ENCODE measurements at regions not wholly inside any gene's neighbourhood (a gene's known extent, or its start where the extent isn't known, plus 50 kb on each side); places are given as distances from the start of the nearest gene placed in this dataset.

DNA sequence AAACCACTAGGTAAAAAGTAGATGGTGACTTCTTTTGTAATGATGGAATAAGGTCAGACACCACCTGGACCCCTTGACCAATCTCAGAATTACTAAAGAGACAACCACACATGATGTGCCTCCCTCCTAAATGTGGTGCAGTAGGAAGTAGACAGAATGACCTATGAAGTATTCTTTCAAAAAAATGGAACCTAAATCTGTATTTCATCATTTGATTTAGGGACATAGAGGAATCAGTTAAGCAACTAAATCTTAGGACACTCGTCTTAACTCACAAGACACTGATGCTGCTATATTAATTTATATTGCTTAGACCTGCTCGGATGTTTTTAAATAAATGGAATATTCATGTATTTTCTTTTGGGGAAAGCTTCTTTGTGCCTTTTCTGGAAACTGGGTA lies 80.9 kb upstream of the IRF2BP2 start:
- DNase-seq: no peak
- H3K4me3 ChIP-seq (ENCODE audit: low read length): no peak overlapping the region
- H3K4me3 Mint-ChIP-seq: no peak overlapping the region
- no peaks in the 10 kb centered on the region for H3K4me1 Mint-ChIP-seq
- H3K9me3 Mint-ChIP-seq: peaks cover 0 to 3% (median 0%) of the 10 kb centered on the region in 5 donors
- peak overlapping the region in 1 of 8 donors; percentile 8 for H3K27ac Mint-ChIP-seq
- no peaks in the 10 kb centered on the region for H3K4me1 ChIP-seq (ENCODE audit: insufficient read depth, low read length)
- H3K9me3 ChIP-seq (ENCODE audit: low read length): no peaks in the 10 kb centered on the region
- no peaks in the 10 kb centered on the region for H3K27me3 Mint-ChIP-seq
- CTCF ChIA-PET: interaction anchor here (1.5 kb wide), 1 partner anchor 33 kb away, joined by 5 read pairs; no protein-coding TSS in a partner anchor
- peaks cover 0 to 3% (median 0%) of the 10 kb centered on the region in 3 donors for H3K36me3 Mint-ChIP-seq
- H3K27me3 ChIP-seq (ENCODE audit: insufficient read depth, low read length, poor library complexity, severe bottlenecking): no peaks in the 10 kb centered on the region
- no peaks in the 10 kb centered on the region for H3K36me3 ChIP-seq (ENCODE audit: insufficient read depth, low read length)
- POLR2A ChIA-PET: no interaction called here
- no peak overlapping the region for H3K27ac ChIP-seq (ENCODE audit: low read depth, low read length)

DNA sequence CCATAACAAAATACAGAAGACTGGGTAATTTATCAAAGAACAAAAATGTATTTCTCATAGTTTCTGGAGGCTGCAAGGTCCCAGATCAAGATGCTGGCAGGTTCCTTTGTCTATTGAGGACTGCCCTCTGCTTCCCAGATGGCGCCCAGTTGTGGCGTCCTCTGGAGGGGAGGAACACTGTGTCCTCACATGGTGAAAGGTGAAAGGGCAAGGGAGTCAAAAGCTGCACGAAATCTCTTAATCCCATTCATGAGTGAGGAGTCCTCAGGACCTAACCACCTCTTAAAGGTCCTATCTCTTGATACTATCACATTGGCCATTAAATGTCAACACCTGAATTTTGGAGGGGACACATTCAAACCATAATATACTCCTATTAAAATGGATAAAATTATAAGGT lies 79.3 kb upstream of the IRF2BP2 start:
- no peaks in the 10 kb centered on the region for H3K4me1 Mint-ChIP-seq
- Histone ChIP-seq H3K36me3 (ENCODE audit: insufficient read depth, low read length) (no peaks in the 10 kb centered on the region), H3K9me3 (ENCODE audit: low read length) (no peaks in the 10 kb centered on the region), H3K27ac (ENCODE audit: low read depth, low read length) (no peak overlapping the region), H3K27me3 (ENCODE audit: insufficient read depth, low read length, poor library complexity, severe bottlenecking) (no peaks in the 10 kb centered on the region), H3K4me1 (ENCODE audit: insufficient read depth, low read length) (no peaks in the 10 kb centered on the region), H3K4me3 (ENCODE audit: low read length) (no peak overlapping the region)
- no peak for DNase-seq
- peaks cover 0 to 6% (median 4%) of the 10 kb centered on the region in 5 donors for H3K9me3 Mint-ChIP-seq
- no peaks in the 10 kb centered on the region for H3K27me3 Mint-ChIP-seq
- POLR2A ChIA-PET: no interaction called here
- H3K27ac Mint-ChIP-seq: no peak overlapping the region
- no peak overlapping the region for H3K4me3 Mint-ChIP-seq
- CTCF ChIA-PET: no interaction called here
- peaks cover 0 to 12% (median 1%) of the 10 kb centered on the region in 3 donors for H3K36me3 Mint-ChIP-seq

DNA sequence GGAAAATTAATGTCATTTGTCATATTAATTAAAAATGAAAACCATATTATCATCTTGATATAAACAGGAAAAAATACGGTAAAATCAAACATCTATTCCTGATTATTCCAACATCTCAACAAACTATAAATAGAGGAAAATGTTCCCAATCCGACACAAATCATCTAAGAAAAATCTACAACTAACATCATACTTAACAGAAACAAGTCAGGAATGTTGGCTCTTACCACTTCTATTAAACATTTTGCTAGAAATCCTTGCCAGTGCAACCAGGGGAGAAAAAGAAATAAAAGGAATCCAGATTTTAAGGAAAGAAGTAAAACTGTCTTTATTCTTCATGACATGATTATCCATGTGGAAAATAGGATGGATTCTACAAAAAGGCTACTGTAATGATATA lies 77.0 kb upstream of the IRF2BP2 start:
- no peak overlapping the region for H3K27ac ChIP-seq (ENCODE audit: low read depth, low read length)
- Mint-ChIP-seq H3K27ac (no peak overlapping the region), H3K9me3 (peaks cover 0 to 6% (median 4%) of the 10 kb centered on the region in 5 donors), H3K4me1 (no peaks in the 10 kb centered on the region), H3K36me3 (peaks cover 0 to 12% (median 1%) of the 10 kb centered on the region in 3 donors), H3K4me3 (no peak overlapping the region), H3K27me3 (no peaks in the 10 kb centered on the region)
- no peaks in the 10 kb centered on the region for H3K9me3 ChIP-seq (ENCODE audit: low read length)
- no peak overlapping the region for H3K4me3 ChIP-seq (ENCODE audit: low read length)
- no peaks in the 10 kb centered on the region for H3K4me1 ChIP-seq (ENCODE audit: insufficient read depth, low read length)
- H3K36me3 ChIP-seq (ENCODE audit: insufficient read depth, low read length): no peaks in the 10 kb centered on the region
- ChIA-PET POLR2A (no interaction called here), CTCF (no interaction called here)
- DNase-seq: no peak
- H3K27me3 ChIP-seq (ENCODE audit: insufficient read depth, low read length, poor library complexity, severe bottlenecking): no peaks in the 10 kb centered on the region

DNA sequence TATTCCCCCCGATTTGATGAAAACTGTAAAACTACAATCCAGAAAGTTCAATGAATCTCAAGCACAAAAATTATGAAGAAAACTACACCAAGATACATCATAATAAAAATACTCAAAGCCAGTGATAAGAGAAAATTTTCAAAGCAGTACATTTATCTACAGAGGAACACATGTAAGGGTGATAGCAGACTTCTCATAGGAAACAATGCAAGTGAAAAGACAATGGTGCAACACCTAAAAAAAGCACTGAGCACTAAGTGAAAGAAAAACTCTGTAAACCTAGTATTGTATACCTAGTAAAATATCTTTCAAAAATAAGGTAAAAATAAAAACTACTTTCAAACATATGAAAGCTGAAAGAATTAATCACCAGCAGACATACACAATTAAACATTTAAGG lies 76.1 kb upstream of the IRF2BP2 start:
- no peaks in the 10 kb centered on the region for H3K36me3 ChIP-seq (ENCODE audit: insufficient read depth, low read length)
- Mint-ChIP-seq H3K27me3 (no peaks in the 10 kb centered on the region), H3K9me3 (peaks cover 0 to 6% (median 4%) of the 10 kb centered on the region in 5 donors), H3K4me1 (no peaks in the 10 kb centered on the region), H3K36me3 (peaks cover 0 to 12% (median 1%) of the 10 kb centered on the region in 3 donors), H3K27ac (no peak overlapping the region), H3K4me3 (no peak overlapping the region)
- H3K27ac ChIP-seq (ENCODE audit: low read depth, low read length): no peak overlapping the region
- H3K4me1 ChIP-seq (ENCODE audit: insufficient read depth, low read length): no peaks in the 10 kb centered on the region
- POLR2A ChIA-PET: no interaction called here
- H3K9me3 ChIP-seq (ENCODE audit: low read length): no peaks in the 10 kb centered on the region
- CTCF ChIA-PET: no interaction called here
- H3K4me3 ChIP-seq (ENCODE audit: low read length): no peak overlapping the region
- H3K27me3 ChIP-seq (ENCODE audit: insufficient read depth, low read length, poor library complexity, severe bottlenecking): no peaks in the 10 kb centered on the region
- DNase-seq: no peak

DNA sequence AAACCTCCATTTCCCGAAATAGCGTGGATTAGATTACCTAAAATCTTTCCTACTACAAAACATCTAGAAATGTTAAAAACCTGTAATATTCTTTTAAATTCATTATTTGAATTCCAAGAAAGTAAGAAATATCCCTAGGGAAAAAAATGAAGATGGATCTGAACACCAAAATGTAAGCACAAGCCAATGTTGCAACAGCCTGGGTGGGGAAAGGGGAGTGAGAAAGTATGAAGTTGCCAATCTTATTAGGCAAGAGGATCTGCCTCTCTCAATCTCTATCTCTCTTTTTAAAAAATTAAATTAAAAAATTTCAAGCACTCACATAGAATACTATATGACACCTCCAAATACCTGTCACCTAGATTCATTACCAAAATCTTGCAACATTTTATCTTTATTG lies 74.9 kb upstream of the IRF2BP2 start:
- Mint-ChIP-seq H3K36me3 (peaks cover 0 to 12% (median 1%) of the 10 kb centered on the region in 3 donors), H3K27me3 (no peaks in the 10 kb centered on the region), H3K4me1 (no peaks in the 10 kb centered on the region), H3K9me3 (peaks cover 0 to 6% (median 4%) of the 10 kb centered on the region in 5 donors), H3K4me3 (no peak overlapping the region), H3K27ac (no peak overlapping the region)
- no peak for DNase-seq
- Histone ChIP-seq H3K27ac (ENCODE audit: low read depth, low read length) (no peak overlapping the region), H3K9me3 (ENCODE audit: low read length) (no peaks in the 10 kb centered on the region), H3K4me3 (ENCODE audit: low read length) (no peak overlapping the region), H3K27me3 (ENCODE audit: insufficient read depth, low read length, poor library complexity, severe bottlenecking) (no peaks in the 10 kb centered on the region), H3K36me3 (ENCODE audit: insufficient read depth, low read length) (no peaks in the 10 kb centered on the region), H3K4me1 (ENCODE audit: insufficient read depth, low read length) (no peaks in the 10 kb centered on the region)
- ChIA-PET POLR2A (no interaction called here), CTCF (no interaction called here)

DNA sequence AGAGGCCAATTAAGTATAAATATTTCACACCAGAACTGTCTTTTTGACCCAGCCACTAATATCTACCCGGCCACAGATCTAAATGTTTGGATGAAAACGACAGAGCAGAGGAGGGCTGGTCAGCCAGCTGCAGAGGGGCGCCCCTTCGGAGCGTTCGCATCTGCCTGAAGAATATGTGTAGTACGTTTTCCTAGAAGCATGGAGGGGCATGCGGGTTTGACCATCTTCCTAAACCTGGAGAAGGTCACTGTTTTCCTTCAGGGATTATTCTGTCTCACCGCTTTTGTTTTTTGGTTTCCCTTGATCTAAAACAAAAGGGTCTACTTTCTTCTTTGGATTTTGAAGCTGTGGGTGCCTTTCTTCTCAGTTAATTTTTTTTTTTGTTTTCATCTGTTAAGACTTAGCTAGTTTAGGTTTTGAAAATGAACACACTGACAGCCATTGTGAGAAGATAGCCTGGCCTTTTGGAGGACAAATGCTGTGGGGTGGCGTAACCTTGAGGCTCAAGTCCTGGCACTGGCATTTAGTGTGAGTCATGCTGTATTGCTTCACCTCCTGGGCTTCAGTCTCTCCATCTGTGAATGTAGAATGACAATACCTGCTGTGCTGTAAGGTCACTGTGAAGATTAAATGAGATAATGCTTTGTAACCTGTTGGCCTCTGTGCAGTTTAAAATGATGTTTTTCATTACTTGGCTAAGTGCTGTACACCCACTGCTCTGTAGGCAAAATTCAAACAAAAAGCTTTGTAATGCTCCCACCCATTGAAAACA lies 74.1 kb upstream of the IRF2BP2 start:
- no peaks in the 10 kb centered on the region for H3K9me3 ChIP-seq (ENCODE audit: low read length)
- no peak overlapping the region for H3K27ac Mint-ChIP-seq
- H3K36me3 ChIP-seq (ENCODE audit: insufficient read depth, low read length): no peaks in the 10 kb centered on the region
- H3K27me3 ChIP-seq (ENCODE audit: insufficient read depth, low read length, poor library complexity, severe bottlenecking): no peaks in the 10 kb centered on the region
- no peaks in the 10 kb centered on the region for H3K4me1 ChIP-seq (ENCODE audit: insufficient read depth, low read length)
- ChIA-PET POLR2A (no interaction called here), CTCF (no interaction called here)
- peaks cover 0 to 6% (median 4%) of the 10 kb centered on the region in 5 donors for H3K9me3 Mint-ChIP-seq
- peaks cover 0 to 12% (median 1%) of the 10 kb centered on the region in 3 donors for H3K36me3 Mint-ChIP-seq
- no peak for DNase-seq
- no peak overlapping the region for H3K4me3 ChIP-seq (ENCODE audit: low read length)
- no peaks in the 10 kb centered on the region for H3K27me3 Mint-ChIP-seq
- no peak overlapping the region for H3K27ac ChIP-seq (ENCODE audit: low read depth, low read length)
- H3K4me1 Mint-ChIP-seq: no peaks in the 10 kb centered on the region
- no peak overlapping the region for H3K4me3 Mint-ChIP-seq

DNA sequence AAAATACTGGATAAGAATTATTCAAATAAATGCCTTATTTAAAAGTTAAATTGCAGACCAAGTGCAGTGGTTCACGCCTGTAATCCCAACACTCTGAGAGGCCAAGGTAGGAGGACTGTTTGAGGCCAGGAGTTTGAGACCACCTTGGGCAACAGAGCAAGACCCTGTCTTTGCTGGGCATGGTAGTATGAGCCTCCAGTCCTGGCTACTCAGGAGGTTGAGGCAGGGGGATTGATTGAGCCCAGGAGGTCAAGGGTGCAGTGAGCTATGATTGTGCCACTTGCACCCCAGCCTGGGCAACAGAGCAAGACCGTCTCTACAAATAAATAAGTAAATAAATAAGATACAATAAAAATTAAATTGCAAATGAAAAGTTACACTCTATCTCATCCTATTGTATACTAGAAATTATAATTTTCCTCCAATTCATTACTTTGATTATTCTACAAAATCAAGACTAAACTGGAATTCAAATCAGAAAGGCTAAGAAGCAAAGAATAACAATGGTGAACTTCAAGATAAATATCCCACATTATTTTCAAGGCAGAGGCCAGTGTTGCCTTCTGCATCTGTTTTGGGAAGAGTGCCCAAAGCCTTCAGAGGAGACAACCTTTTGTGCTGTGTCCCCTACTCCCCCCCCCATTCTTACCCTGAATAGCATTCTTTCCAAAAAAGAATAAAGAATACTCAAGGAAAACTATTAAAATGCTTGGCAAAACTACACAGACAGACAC lies 73.3 kb upstream of the IRF2BP2 start:
- Histone ChIP-seq H3K27me3 (ENCODE audit: insufficient read depth, low read length, poor library complexity, severe bottlenecking) (no peaks in the 10 kb centered on the region), H3K4me1 (ENCODE audit: insufficient read depth, low read length) (no peaks in the 10 kb centered on the region), H3K27ac (ENCODE audit: low read depth, low read length) (no peak overlapping the region), H3K9me3 (ENCODE audit: low read length) (no peaks in the 10 kb centered on the region), H3K36me3 (ENCODE audit: insufficient read depth, low read length) (no peaks in the 10 kb centered on the region), H3K4me3 (ENCODE audit: low read length) (no peak overlapping the region)
- Mint-ChIP-seq H3K4me1 (no peaks in the 10 kb centered on the region), H3K27me3 (no peaks in the 10 kb centered on the region), H3K9me3 (peaks cover 0 to 6% (median 4%) of the 10 kb centered on the region in 5 donors), H3K4me3 (no peak overlapping the region), H3K27ac (no peak overlapping the region), H3K36me3 (peaks cover 0 to 12% (median 1%) of the 10 kb centered on the region in 3 donors)
- ChIA-PET POLR2A (no interaction called here), CTCF (no interaction called here)
- no peak for DNase-seq

DNA sequence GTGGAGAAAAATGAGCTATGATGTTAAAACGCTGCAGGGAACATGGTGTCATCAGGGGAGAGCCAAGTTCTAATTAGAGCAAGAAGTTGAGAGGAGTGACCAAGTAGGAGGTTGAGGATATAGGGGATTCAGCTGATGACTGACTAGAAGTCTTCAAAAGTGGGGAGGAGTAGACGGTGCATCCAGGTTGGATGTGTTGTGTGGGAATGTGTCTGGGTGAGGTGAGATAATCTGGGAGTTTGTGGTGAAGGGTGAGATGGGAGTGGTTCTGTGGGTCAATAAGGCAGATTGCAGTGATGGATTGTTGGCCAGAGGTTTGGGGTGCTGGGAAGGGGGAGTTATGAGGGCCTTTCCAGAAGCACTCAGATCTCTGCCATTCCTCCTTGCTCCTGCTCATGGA lies 72.0 kb upstream of the IRF2BP2 start:
- no peak for DNase-seq
- ChIA-PET POLR2A (no interaction called here), CTCF (no interaction called here)
- peaks cover 0 to 6% (median 4%) of the 10 kb centered on the region in 5 donors for H3K9me3 Mint-ChIP-seq
- no peaks in the 10 kb centered on the region for H3K27me3 ChIP-seq (ENCODE audit: insufficient read depth, low read length, poor library complexity, severe bottlenecking)
- H3K4me1 ChIP-seq (ENCODE audit: insufficient read depth, low read length): no peaks in the 10 kb centered on the region
- no peaks in the 10 kb centered on the region for H3K27me3 Mint-ChIP-seq
- no peaks in the 10 kb centered on the region for H3K9me3 ChIP-seq (ENCODE audit: low read length)
- H3K27ac ChIP-seq (ENCODE audit: low read depth, low read length): no peak overlapping the region
- no peaks in the 10 kb centered on the region for H3K4me1 Mint-ChIP-seq
- no peaks in the 10 kb centered on the region for H3K36me3 ChIP-seq (ENCODE audit: insufficient read depth, low read length)
- no peak overlapping the region for H3K27ac Mint-ChIP-seq
- H3K4me3 ChIP-seq (ENCODE audit: low read length): no peak overlapping the region
- no peak overlapping the region for H3K4me3 Mint-ChIP-seq
- H3K36me3 Mint-ChIP-seq: peaks cover 0 to 12% (median 1%) of the 10 kb centered on the region in 3 donors

All from CD8-positive, alpha-beta memory T cell (primary cell).